ENCODE measurements at regions not wholly inside any gene's neighbourhood (a gene's known extent, or its start where the extent isn't known, plus 50 kb on each side); places are given as distances from the start of the nearest gene placed in this dataset.

- no peak for TF ChIP-seq CTCF (conservative IDR thresholded peaks at IDR 0.05 in 1 of 2, IDR thresholded peaks at IDR 0.05 in 1 of 2; ENCODE audit: low read depth in 1 of 2, low read length in 2 of 2)
- no peak for TF ChIP-seq EZH2 (IDR thresholded peaks at IDR 0.05; ENCODE audit: low read length, missing control alignments)
Measured at GRCh38 chr4:126750723-126751122, 882.0 kb upstream of the INTU start.

Data from fibroblast of lung (primary cell).